ENCODE measurements at regions not wholly inside any gene's neighbourhood (a gene's known extent, or its start where the extent isn't known, plus 50 kb on each side); places are given as distances from the start of the nearest gene placed in this dataset.
"Not testable (repeated sequence)": the region's sequence is repeated elsewhere in the genome, so short reads cannot be mapped to it uniquely, and the experiment has no call there.

GRCh38 chr4:111930659-111931058, 214.6 kb upstream of the FAM241A start:
- no peak for DNase-seq

GRCh38 chr4:111933703-111934102, 211.6 kb upstream of the FAM241A start:
- no peak for DNase-seq

GRCh38 chr4:111934314-111934713, 210.9 kb upstream of the FAM241A start:
- no peak for DNase-seq

- no peak for DNase-seq
These were observed 207.9 kb upstream of the FAM241A start for GRCh38 chr4:111937368-111937767.

- DNase-seq: no peak
These were observed 203.3 kb upstream of the FAM241A start for GRCh38 chr4:111941957-111942356.

- DNase-seq: peak; percentile 28
These were observed 201.5 kb upstream of the FAM241A start for GRCh38 chr4:111943796-111944203.

- no peak for DNase-seq
These were observed 200.2 kb upstream of the FAM241A start for GRCh38 chr4:111945014-111945413.

- no peak for DNase-seq
These were observed 198.5 kb upstream of the FAM241A start for GRCh38 chr4:111946800-111947199.

GRCh38 chr4:111952688-111953087, 192.6 kb upstream of the FAM241A start:
- no peak for DNase-seq

GRCh38 chr4:111954550-111954949, 190.7 kb upstream of the FAM241A start:
- no peak for DNase-seq

GRCh38 chr4:111955001-111955400, 190.3 kb upstream of the FAM241A start:
- no peak for DNase-seq

- no peak for DNase-seq
These were observed 188.1 kb upstream of the FAM241A start for GRCh38 chr4:111957116-111957515.

GRCh38 chr4:111957997-111958396, 187.3 kb upstream of the FAM241A start:
- no peak for DNase-seq

GRCh38 chr4:111959222-111959621, 186.0 kb upstream of the FAM241A start:
- no peak for DNase-seq

GRCh38 chr4:111960241-111960667, 185.0 kb upstream of the FAM241A start:
- DNase-seq: no peak

- not testable (repeated sequence) for DNase-seq
These were observed 184.2 kb upstream of the FAM241A start for GRCh38 chr4:111961026-111961425.

- DNase-seq: no peak
These were observed 183.4 kb upstream of the FAM241A start for GRCh38 chr4:111961809-111962208.

- DNase-seq: peak; percentile 30
These were observed 182.0 kb upstream of the FAM241A start for GRCh38 chr4:111963158-111963700.

- DNase-seq: no peak
These were observed 167.8 kb upstream of the FAM241A start for GRCh38 chr4:111977419-111977965.

- no peak for DNase-seq
These were observed 165.3 kb upstream of the FAM241A start for GRCh38 chr4:111979921-111980320.

GRCh38 chr4:111982089-111982488, 163.2 kb upstream of the FAM241A start:
- DNase-seq: no peak

- DNase-seq: no peak
These were observed 161.0 kb upstream of the FAM241A start for GRCh38 chr4:111984169-111984819.

GRCh38 chr4:111985426-111985825, 159.8 kb upstream of the FAM241A start:
- no peak for DNase-seq

- DNase-seq: no peak
These were observed 159.2 kb upstream of the FAM241A start for GRCh38 chr4:111986095-111986494.

GRCh38 chr4:111988514-111988913, 156.7 kb upstream of the FAM241A start:
- DNase-seq: no peak

All from right hindlimb (tissue), 1 donor.